SU-DHL-6 (cell line): ENCODE measurements at regions not wholly inside any gene's neighbourhood (a gene's known extent, or its start where the extent isn't known, plus 50 kb on each side); places are given as distances from the start of the nearest gene placed in this dataset.

Experiments used
- H2AFZ ChIP-seq: fragments of 200-600 bp; sonication (generic); 2 replicates; pipeline ENCODE4 v1.6.1; 2014; ENCODE audit warnings: low read depth, mild to moderate bottlenecking, moderate library complexity, mixed read lengths, antibody characterized with exemption, low read length; ENCODE audit not compliant: severe bottlenecking
- H3F3A ChIP-seq: fragments of 200-600 bp; shearing (Covaris generic); 2 replicates; pipeline ENCODE4 v1.6.0; 2016; ENCODE audit warnings: antibody characterized with exemption, mild to moderate bottlenecking; ENCODE audit not compliant: insufficient read depth
- H3K27ac ChIP-seq: fragments of 200-600 bp; sonication (generic); 2 replicates; pipeline ENCODE4 v1.5.1; 2016; ENCODE audit warnings: low read depth, mild to moderate bottlenecking, low read length, moderate library complexity, mixed read lengths
- H3K27me3 ChIP-seq: fragments of 200-600 bp; sonication (generic), shearing (Covaris generic); 2 replicates; pipeline ENCODE4 v1.6.0; 2014; ENCODE audit warnings: mild to moderate bottlenecking, low read length
- H3K36me3 ChIP-seq: fragments of 200-600 bp; sonication (generic); 2 replicates; pipeline ENCODE4 v1.6.1; 2014; ENCODE audit warnings: mild to moderate bottlenecking, low read length, mixed read lengths
- H3K4me2 ChIP-seq: fragments of 300-600, 200-600 bp; shearing (Covaris generic), sonication (generic); 2 replicates; pipeline ENCODE4 v1.6.0; 2014; ENCODE audit warnings: low read length, low read depth, mild to moderate bottlenecking; ENCODE audit not compliant: poor library complexity, severe bottlenecking
- H3K4me3 ChIP-seq: fragments of 200-600 bp; sonication (generic); 2 replicates; pipeline ENCODE4 v1.5.1; 2014; ENCODE audit warnings: antibody characterized with exemption, low read length, mild to moderate bottlenecking, mixed read lengths; ENCODE audit not compliant: insufficient read depth, poor library complexity, severe bottlenecking
- H3K79me2 ChIP-seq: fragments of 200-600 bp; sonication (generic); 2 replicates; pipeline ENCODE4 v1.6.1; 2014; ENCODE audit warnings: mild to moderate bottlenecking, low read length, moderate library complexity; ENCODE audit not compliant: insufficient read depth
- H3K9ac ChIP-seq: fragments of 200-600 bp; sonication (generic); 2 replicates; pipeline ENCODE4 v1.7.0; 2014; ENCODE audit warnings: mild to moderate bottlenecking, low read length
- H3K9me2 ChIP-seq: fragments of 200-600 bp; sonication (generic); replicated peaks from 2 replicates; pipeline ENCODE4 v1.6.1; 2014; ENCODE audit warnings: low read length; ENCODE audit not compliant: insufficient read depth
- H3K9me3 ChIP-seq: fragments of 200-600 bp; sonication (generic); 2 replicates; pipeline ENCODE4 v1.6.1; 2014; ENCODE audit warnings: low read length, mixed read lengths; ENCODE audit not compliant: insufficient read depth
- H4K20me1 ChIP-seq: fragments of 200-600 bp; sonication (generic); 2 replicates; pipeline ENCODE4 v1.6.1; 2014; ENCODE audit warnings: low read depth, mild to moderate bottlenecking, antibody characterized with exemption, low read length, moderate library complexity, mixed read lengths
- EZH2phosphoT487 ChIP-seq: fragments of 200-600 bp; sonication (generic), shearing (Covaris generic); conservative IDR thresholded peaks from 2 replicates; pipeline ENCODE4 v1.6.1; 2018; ENCODE audit warnings: mild to moderate bottlenecking, antibody characterized with exemption, low read length, moderate library complexity, mixed read lengths
- TF ChIP-seq, protein P1 (sequence below): fragments of 200-600 bp; sonication (generic); IDR thresholded peaks from one replicate; pipeline ENCODE4 v1.5.1; 2017; ENCODE audit warnings: antibody characterized with exemption, mild to moderate bottlenecking, low read length, moderate library complexity; ENCODE audit not compliant: insufficient read depth, poor library complexity, severe bottlenecking

DNA sequence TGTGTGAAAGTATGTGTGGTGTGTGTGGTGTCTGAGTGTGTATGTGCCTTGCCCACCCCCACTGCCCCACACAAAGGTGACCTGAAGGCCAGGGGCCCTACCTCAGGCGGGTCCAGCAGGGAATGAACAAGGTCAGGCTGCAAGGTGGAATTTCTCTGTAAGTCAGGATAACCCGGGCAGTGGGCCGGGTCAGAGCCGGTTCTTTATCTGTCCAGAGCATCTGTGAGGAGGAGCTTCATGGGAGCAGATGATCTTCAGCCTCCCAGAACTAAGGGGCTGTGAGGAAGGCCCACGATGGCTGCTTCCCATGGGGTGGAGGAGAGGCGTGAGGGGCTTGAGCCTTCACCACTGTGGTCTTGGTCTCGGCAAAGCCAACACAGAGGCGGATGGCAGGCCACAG is 150.3 kb downstream of the TFCP2L1 start:
- Histone ChIP-seq H3F3A (no peaks in the 10 kb centered on the region), H3K4me3 (no peak overlapping the region), H4K20me1 (no peaks in the 10 kb centered on the region), H3K79me2 (no peaks in the 10 kb centered on the region), H3K9me2 (no peaks in the 10 kb centered on the region), H3K4me2 (no peak overlapping the region), H3K27ac (no peak overlapping the region), H3K36me3 (no peaks in the 10 kb centered on the region), H3K9me3 (no peaks in the 10 kb centered on the region), H3K9ac (no peak overlapping the region), H2AFZ (no peak overlapping the region), H3K27me3 (no peaks in the 10 kb centered on the region)
- TF ChIP-seq, protein P1, sequence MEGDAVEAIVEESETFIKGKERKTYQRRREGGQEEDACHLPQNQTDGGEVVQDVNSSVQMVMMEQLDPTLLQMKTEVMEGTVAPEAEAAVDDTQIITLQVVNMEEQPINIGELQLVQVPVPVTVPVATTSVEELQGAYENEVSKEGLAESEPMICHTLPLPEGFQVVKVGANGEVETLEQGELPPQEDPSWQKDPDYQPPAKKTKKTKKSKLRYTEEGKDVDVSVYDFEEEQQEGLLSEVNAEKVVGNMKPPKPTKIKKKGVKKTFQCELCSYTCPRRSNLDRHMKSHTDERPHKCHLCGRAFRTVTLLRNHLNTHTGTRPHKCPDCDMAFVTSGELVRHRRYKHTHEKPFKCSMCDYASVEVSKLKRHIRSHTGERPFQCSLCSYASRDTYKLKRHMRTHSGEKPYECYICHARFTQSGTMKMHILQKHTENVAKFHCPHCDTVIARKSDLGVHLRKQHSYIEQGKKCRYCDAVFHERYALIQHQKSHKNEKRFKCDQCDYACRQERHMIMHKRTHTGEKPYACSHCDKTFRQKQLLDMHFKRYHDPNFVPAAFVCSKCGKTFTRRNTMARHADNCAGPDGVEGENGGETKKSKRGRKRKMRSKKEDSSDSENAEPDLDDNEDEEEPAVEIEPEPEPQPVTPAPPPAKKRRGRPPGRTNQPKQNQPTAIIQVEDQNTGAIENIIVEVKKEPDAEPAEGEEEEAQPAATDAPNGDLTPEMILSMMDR, result no peak
- TF ChIP-seq EZH2phosphoT487, result no peak

DNA sequence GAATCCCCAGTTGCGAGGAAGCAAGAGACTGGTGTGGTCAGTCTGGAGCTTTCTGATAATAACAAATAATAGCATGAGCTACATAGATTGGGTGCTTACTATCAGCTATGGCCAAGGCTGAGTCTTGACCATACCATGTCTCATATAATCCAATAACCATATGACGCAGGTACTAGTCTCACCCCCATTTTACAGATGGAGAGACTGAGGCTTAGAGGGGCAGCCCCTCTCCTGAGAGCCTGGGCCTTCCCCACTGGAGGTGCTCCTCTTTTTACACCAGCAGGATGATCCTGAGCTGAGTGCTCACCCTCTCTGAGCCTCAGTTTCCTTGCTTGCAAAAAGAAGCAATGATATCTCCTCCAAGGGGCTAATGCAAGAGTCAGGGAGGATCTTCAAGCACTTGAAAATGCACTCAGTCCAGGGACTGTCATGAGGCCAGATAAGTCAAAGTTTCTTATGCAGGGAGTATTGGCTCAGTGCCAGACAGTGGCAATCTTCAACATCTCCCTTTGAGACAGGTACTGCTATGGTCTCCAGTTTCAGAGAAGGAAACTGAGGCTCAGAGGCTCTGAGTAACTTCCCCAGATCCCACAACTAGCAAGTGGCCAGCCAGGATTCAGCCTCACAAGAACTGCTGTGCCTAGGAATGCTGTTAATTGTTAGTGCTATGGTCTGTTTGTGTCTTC is 149.7 kb downstream of the TFCP2L1 start:
- Histone ChIP-seq H3K9ac (no peak overlapping the region), H3K4me2 (no peak overlapping the region), H3K9me3 (no peaks in the 10 kb centered on the region), H3K79me2 (no peaks in the 10 kb centered on the region), H4K20me1 (no peaks in the 10 kb centered on the region), H2AFZ (no peak overlapping the region), H3K9me2 (no peaks in the 10 kb centered on the region), H3K36me3 (no peaks in the 10 kb centered on the region), H3K4me3 (no peak overlapping the region), H3K27me3 (no peaks in the 10 kb centered on the region), H3K27ac (no peak overlapping the region), H3F3A (no peaks in the 10 kb centered on the region)
- TF ChIP-seq, protein P1, result no peak

DNA sequence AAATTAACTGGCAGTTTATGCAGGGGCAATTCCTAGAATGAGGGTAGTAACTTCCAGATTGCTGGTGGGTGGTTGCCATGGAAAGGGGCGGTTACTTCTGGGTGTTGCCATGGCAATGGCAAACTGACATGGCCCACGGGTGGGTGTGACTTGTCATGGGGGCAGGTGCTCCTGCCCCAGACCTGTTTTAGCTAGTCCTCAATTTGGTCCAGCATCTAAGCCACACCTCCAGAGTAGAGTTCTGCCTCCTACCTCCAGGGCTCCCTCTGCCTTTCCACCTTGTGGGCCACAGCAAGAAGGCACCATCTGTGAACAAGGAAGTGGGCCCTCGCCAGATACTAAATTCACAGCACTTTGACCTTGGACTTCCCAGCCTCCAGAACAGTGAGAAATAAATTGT is 148.7 kb downstream of the TFCP2L1 start:
- H3K9ac ChIP-seq, result no peak overlapping the region
- H4K20me1 ChIP-seq, result no peaks in the 10 kb centered on the region
- no peaks in the 10 kb centered on the region for H3K27me3 ChIP-seq
- no peak overlapping the region for H2AFZ ChIP-seq
- H3K4me3 ChIP-seq, result no peak overlapping the region
- H3K4me2 ChIP-seq, result no peak overlapping the region
- no peaks in the 10 kb centered on the region for H3F3A ChIP-seq
- TF ChIP-seq EZH2phosphoT487, result no peak
- TF ChIP-seq, protein P1, result no peak
- H3K36me3 ChIP-seq, result no peaks in the 10 kb centered on the region
- no peaks in the 10 kb centered on the region for H3K9me2 ChIP-seq
- H3K9me3 ChIP-seq, result no peaks in the 10 kb centered on the region
- no peak overlapping the region for H3K27ac ChIP-seq
- H3K79me2 ChIP-seq, result no peaks in the 10 kb centered on the region
